ENCODE measurements at regions not wholly inside any gene's neighbourhood (a gene's known extent, or its start where the extent isn't known, plus 50 kb on each side); places are given as distances from the start of the nearest gene placed in this dataset.

DNA sequence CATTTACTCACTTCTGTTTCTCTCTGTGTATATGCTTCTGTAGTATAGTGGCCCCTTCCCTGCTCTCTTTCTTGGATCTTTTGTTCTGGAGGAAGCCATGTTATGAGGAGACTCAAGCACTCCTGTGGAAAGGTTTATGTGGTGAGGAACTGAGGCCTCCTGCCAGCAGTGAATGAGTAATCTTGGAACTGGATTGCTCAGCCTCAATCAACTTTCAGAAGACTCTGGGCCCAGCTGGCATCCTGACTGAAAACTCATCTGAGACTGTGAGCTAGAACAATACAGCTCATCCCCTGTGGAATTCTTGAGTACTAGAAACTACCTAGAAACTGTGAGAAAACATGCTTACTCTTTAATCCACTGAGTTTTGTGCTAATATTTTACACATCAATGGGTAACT, 133.1 kb upstream of the ZKSCAN2 start:
- no peaks in the 10 kb centered on the region; the same call in 1 of the 2 replicates for H3K27me3 ChIP-seq (ENCODE audit: insufficient read depth, low read length)

More for the DNA sequence above, 133.1 kb upstream of the ZKSCAN2 start:
- no peaks in the 10 kb centered on the region for H3K9me3 ChIP-seq (ENCODE audit: control insufficient read depth in 1 of 2, insufficient read depth in 1 of 2, low read depth in 1 of 2, low read length in 2 of 2)
- no peak overlapping the region for H3K4me2 ChIP-seq (ENCODE audit: low read length)
- ChIA-PET POLR2A (no interaction called here), RAD21 (ENCODE audit: low non-redundant PET in 1 of 2, low total read pairs in 2 of 2, uncharacterized antibody in 2 of 2, unreplicated experiment in 2 of 2) (no interaction called here), CTCF (no interaction called here)
- no peak overlapping the region for H3K27ac ChIP-seq (ENCODE audit: low read depth, low read length)
- intact Hi-C loops (cut with micrococcal nuclease): no loop called here
- BruUV-seq (replicated peaks): no TSS peak
- DNase-seq (ENCODE audit: low read depth, low spot score) (no peak), ATAC-seq (no peak)
- no peaks in the 10 kb centered on the region for H4K20me1 ChIP-seq (ENCODE audit: insufficient read depth)
- TF ChIP-seq EGR1 (IDR thresholded peaks at IDR 0.05; ENCODE audit: low read depth): no peak
- TF ChIP-seq YY1 (IDR thresholded peaks at IDR 0.05; ENCODE audit: extremely low read depth, insufficient replicate concordance, low read depth, low read length): no peak
- no peak for TF ChIP-seq ZFX (IDR thresholded peaks at IDR 0.05)
- no peak for TF ChIP-seq EZH2phosphoT487 (IDR thresholded peaks at IDR 0.05; ENCODE audit: borderline replicate concordance)
- TF ChIP-seq, protein P1, sequence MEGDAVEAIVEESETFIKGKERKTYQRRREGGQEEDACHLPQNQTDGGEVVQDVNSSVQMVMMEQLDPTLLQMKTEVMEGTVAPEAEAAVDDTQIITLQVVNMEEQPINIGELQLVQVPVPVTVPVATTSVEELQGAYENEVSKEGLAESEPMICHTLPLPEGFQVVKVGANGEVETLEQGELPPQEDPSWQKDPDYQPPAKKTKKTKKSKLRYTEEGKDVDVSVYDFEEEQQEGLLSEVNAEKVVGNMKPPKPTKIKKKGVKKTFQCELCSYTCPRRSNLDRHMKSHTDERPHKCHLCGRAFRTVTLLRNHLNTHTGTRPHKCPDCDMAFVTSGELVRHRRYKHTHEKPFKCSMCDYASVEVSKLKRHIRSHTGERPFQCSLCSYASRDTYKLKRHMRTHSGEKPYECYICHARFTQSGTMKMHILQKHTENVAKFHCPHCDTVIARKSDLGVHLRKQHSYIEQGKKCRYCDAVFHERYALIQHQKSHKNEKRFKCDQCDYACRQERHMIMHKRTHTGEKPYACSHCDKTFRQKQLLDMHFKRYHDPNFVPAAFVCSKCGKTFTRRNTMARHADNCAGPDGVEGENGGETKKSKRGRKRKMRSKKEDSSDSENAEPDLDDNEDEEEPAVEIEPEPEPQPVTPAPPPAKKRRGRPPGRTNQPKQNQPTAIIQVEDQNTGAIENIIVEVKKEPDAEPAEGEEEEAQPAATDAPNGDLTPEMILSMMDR (IDR thresholded peaks at IDR 0.05 in 2 of 3, conservative IDR thresholded peaks at IDR 0.05 in 1 of 3; ENCODE audit: borderline replicate concordance in 1 of 3, insufficient read depth in 1 of 3, low read depth in 2 of 3, low read length in 2 of 3): no peak
- TF ChIP-seq EZH2 (IDR thresholded peaks at IDR 0.05): no peak
- TF ChIP-seq FOSL1 (IDR thresholded peaks at IDR 0.05; ENCODE audit: low read depth): no peak
- no peak for TF ChIP-seq ZNF274 (IDR thresholded peaks at IDR 0.05; ENCODE audit: low read depth, low read length)
- TF ChIP-seq, protein P2, sequence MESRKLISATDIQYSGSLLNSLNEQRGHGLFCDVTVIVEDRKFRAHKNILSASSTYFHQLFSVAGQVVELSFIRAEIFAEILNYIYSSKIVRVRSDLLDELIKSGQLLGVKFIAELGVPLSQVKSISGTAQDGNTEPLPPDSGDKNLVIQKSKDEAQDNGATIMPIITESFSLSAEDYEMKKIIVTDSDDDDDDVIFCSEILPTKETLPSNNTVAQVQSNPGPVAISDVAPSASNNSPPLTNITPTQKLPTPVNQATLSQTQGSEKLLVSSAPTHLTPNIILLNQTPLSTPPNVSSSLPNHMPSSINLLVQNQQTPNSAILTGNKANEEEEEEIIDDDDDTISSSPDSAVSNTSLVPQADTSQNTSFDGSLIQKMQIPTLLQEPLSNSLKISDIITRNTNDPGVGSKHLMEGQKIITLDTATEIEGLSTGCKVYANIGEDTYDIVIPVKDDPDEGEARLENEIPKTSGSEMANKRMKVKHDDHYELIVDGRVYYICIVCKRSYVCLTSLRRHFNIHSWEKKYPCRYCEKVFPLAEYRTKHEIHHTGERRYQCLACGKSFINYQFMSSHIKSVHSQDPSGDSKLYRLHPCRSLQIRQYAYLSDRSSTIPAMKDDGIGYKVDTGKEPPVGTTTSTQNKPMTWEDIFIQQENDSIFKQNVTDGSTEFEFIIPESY (IDR thresholded peaks at IDR 0.05; ENCODE audit: extremely low read depth, insufficient replicate concordance, low read length): no peak
- no peak for TF ChIP-seq ELF1 (IDR thresholded peaks at IDR 0.05; ENCODE audit: borderline replicate concordance, low read depth)
- no peak for TF ChIP-seq POLR2A (IDR thresholded peaks at IDR 0.05; ENCODE audit: borderline replicate concordance, extremely low read depth, insufficient read depth, insufficient read length)
- TF ChIP-seq, protein P3, sequence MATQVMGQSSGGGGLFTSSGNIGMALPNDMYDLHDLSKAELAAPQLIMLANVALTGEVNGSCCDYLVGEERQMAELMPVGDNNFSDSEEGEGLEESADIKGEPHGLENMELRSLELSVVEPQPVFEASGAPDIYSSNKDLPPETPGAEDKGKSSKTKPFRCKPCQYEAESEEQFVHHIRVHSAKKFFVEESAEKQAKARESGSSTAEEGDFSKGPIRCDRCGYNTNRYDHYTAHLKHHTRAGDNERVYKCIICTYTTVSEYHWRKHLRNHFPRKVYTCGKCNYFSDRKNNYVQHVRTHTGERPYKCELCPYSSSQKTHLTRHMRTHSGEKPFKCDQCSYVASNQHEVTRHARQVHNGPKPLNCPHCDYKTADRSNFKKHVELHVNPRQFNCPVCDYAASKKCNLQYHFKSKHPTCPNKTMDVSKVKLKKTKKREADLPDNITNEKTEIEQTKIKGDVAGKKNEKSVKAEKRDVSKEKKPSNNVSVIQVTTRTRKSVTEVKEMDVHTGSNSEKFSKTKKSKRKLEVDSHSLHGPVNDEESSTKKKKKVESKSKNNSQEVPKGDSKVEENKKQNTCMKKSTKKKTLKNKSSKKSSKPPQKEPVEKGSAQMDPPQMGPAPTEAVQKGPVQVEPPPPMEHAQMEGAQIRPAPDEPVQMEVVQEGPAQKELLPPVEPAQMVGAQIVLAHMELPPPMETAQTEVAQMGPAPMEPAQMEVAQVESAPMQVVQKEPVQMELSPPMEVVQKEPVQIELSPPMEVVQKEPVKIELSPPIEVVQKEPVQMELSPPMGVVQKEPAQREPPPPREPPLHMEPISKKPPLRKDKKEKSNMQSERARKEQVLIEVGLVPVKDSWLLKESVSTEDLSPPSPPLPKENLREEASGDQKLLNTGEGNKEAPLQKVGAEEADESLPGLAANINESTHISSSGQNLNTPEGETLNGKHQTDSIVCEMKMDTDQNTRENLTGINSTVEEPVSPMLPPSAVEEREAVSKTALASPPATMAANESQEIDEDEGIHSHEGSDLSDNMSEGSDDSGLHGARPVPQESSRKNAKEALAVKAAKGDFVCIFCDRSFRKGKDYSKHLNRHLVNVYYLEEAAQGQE (IDR thresholded peaks at IDR 0.05; ENCODE audit: low read depth): no peak
- TF ChIP-seq, protein P4, sequence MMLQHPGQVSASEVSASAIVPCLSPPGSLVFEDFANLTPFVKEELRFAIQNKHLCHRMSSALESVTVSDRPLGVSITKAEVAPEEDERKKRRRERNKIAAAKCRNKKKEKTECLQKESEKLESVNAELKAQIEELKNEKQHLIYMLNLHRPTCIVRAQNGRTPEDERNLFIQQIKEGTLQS (IDR thresholded peaks at IDR 0.05): no peak
- TF ChIP-seq SIN3A (IDR thresholded peaks at IDR 0.05; ENCODE audit: low read depth): no peak
- no peak for TF ChIP-seq RAD21 (IDR thresholded peaks at IDR 0.05; ENCODE audit: low read depth)
- TF ChIP-seq, protein P5, sequence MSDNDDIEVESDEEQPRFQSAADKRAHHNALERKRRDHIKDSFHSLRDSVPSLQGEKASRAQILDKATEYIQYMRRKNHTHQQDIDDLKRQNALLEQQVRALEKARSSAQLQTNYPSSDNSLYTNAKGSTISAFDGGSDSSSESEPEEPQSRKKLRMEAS (IDR thresholded peaks at IDR 0.05): no peak
- TF ChIP-seq CBX3 (IDR thresholded peaks at IDR 0.05; ENCODE audit: low read depth): no peak
- no peak for TF ChIP-seq TCF7L2 (IDR thresholded peaks at IDR 0.05; ENCODE audit: borderline replicate concordance, extremely low read depth, insufficient read depth, insufficient read length)
- no peak overlapping the region for H3K9ac ChIP-seq (ENCODE audit: low read length)
- H3K79me2 ChIP-seq (ENCODE audit: insufficient read depth, low read length): no peaks in the 10 kb centered on the region
- no peaks in the 10 kb centered on the region for H3K4me1 ChIP-seq (ENCODE audit: control insufficient read depth in 1 of 2, insufficient read depth in 2 of 2, low read length in 2 of 2)
- no peak overlapping the region for H3K4me3 ChIP-seq (replicated peaks in 1 of 2; ENCODE audit: low read depth in 1 of 2, low read length in 2 of 2)
- no peaks in the 10 kb centered on the region for H3K9me2 ChIP-seq (ENCODE audit: insufficient read depth)
- no peak overlapping the region for H2AFZ ChIP-seq (ENCODE audit: low read depth, low read length, poor library complexity, severe bottlenecking)
- H3K36me3 ChIP-seq (ENCODE audit: control insufficient read depth in 1 of 2, insufficient read depth in 2 of 2, low read length in 2 of 2): no peaks in the 10 kb centered on the region

Data from HCT116 (cell line).